HG02588 (cell line): ENCODE measurements at regions not wholly inside any gene's neighbourhood (a gene's known extent, or its start where the extent isn't known, plus 50 kb on each side); places are given as distances from the start of the nearest gene placed in this dataset.

Experiments
- ATAC-seq: cut with Tn5 transposase; IDR thresholded peaks from one replicate; pipeline ENCODE4 v1.9.1; 2021; ENCODE audit warnings: mild to moderate bottlenecking, moderate library complexity; ENCODE audit not compliant: unreplicated experiment

DNA sequence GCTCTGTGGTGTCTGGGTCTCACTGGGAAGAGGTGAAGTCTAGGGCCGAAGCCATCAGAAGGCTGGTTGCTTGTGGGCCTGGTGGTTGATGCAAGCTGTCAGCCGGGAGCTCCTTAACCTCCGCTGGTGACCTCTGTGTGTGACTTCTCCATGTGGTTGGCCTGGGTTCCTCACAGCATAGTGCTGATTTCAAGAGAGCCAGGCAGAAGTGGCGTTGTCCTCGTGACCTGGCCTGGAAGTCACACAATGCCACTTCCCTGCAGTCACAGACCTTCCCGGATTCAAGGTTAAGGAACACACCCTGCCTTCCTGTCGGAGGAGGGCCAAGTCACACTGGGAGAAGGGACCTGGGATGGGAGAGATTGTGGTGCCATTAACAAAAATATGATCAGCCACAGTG, 303.7 kb upstream of the HS6ST1 start:
- no peak for ATAC-seq

- ATAC-seq, result no peak
These were observed 304.4 kb upstream of the HS6ST1 start for GRCh38 chr2:128622955-128623620.

GRCh38 chr2:128623776-128624761, 305.4 kb upstream of the HS6ST1 start:
- peak; percentile 81 for ATAC-seq

GRCh38 chr2:128624956-128625355, 306.3 kb upstream of the HS6ST1 start:
- ATAC-seq, result no peak

GRCh38 chr2:128625421-128625820, 306.8 kb upstream of the HS6ST1 start:
- ATAC-seq, result no peak

- no peak for ATAC-seq
These were observed 307.5 kb upstream of the HS6ST1 start for GRCh38 chr2:128625963-128626759.

- no peak for ATAC-seq
These were observed 308.3 kb upstream of the HS6ST1 start for GRCh38 chr2:128626760-128627511.

DNA sequence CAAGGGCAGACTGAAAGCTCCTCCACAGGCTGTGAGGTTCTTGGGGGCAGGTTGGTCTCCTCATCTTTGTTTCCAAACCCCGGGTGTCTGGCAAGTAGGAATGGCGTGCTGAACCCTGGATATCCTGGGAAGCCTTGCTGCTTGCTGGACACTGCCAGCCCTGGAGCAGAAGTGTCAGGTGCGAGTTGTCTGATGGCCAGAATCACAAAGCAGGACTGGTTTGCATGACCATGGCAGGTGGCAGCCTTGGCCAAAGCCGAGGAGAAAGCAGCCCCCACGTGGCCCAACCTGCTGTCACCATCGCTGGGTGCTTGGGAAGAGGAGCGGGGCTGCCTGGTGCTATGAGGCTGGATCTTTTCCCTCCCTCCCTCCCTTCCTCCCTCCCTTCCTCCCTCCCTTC, 309.5 kb upstream of the HS6ST1 start:
- no peak for ATAC-seq

DNA sequence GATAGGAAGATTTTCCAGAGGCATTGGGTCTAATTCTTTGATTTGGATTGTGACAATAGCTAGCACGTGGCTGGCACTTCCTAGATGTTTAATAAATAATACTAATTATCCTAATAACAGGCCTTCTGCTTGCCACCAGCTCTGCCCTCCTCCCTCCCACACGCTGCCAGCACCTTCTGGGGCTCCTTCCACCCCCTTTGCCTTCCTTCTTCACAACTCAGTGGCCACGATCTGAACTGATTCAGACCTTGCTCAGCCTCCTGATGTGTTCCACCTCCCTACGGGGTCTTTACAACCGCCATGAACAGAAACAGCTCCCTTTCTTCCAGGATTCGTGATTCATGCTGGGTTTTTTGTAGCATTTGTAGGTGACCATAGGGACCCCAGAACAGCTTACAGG, 310.3 kb upstream of the HS6ST1 start:
- no peak for ATAC-seq

DNA sequence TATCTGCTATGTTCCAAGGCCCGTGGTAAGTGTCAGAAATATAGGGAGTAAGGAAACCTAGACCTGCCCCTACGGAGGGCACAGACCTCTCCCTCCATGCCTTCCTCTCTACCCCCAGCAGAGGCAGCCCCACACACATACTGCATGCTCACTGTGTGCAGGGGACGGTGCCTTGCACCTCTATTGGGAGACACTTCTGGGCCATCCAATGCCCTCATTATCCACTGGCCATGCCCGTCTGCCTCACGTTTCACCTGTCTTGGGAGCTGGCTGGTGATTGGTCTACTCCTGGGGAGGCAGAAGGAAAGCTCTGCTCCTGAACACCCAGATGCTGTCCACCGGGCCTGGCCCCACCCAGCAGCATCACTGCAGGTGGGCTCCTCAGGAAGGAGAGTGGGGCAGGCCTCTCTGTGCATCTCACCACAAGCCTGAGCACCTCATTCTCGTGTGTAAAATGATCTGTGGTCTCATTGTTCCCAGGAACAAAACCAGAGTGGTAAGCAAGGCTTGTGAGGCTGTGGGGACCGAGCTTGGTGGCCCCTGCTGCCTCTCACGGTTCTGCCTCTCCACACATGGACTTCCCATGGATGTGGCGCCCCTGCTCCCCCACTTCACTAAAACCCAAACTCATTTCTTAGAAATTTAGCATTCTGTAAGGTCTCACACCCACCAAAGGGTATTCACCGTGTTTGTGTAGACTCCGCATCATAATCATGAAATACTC, 312.5 kb upstream of the HS6ST1 start:
- no peak for ATAC-seq

DNA sequence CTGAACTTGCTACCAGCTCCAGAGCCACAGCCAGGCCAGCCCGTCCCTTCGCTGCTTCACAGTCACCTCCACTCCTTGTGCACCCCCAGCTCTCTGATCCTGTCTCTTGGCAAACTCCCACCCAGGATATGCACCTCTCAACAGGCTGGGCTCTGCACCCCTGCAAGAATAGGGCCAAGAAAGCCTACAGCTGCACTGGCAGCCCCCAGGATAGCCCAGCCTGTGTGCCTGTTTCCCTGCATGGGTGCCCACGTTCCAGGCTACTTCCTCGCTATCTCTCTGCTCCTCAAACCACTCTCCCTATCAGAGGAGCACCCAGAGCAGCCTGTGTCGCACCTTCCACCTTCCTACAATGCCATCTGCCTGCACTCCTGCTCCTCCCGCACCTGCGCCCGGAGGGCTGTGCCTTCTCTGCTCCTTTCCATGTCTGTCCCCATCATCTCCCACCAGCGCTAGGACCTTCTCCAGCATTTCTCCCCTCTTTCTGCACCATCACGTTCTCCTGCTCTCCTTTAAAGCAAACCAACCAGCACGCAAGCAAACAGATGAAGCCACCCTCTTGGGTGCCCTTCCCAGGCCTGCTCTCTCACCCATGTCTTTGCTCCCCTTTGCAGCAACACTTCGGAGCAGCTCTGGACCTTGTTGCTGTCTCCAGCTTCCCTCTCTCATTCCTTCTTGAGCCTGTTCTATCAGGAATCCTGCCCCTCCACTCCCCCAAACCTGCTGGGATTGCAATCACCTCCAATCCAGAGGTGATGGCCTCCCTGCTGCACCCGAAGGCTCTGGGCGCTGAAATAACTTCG, 313.2 kb upstream of the HS6ST1 start:
- no peak for ATAC-seq

GRCh38 chr2:128632501-128632800, 313.8 kb upstream of the HS6ST1 start:
- no peak for ATAC-seq

DNA sequence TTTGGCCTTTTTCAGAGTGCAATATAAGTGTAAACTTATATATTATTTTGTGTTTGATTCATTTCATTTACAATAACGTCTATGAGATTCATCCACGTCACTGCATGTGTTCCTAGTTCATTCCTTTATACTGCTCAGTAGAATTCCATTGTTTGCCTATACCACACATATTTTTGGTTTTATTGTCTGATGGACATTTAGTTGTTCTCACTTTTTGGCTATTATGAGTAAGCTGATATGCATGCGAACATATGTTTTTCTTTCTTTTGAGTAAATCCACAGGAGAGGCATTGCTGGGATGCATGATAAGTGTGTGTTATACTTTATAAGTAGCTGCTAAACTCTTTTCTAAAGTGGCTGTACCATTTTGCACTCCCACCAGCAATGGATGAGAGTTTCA, 314.8 kb upstream of the HS6ST1 start:
- no peak for ATAC-seq

DNA sequence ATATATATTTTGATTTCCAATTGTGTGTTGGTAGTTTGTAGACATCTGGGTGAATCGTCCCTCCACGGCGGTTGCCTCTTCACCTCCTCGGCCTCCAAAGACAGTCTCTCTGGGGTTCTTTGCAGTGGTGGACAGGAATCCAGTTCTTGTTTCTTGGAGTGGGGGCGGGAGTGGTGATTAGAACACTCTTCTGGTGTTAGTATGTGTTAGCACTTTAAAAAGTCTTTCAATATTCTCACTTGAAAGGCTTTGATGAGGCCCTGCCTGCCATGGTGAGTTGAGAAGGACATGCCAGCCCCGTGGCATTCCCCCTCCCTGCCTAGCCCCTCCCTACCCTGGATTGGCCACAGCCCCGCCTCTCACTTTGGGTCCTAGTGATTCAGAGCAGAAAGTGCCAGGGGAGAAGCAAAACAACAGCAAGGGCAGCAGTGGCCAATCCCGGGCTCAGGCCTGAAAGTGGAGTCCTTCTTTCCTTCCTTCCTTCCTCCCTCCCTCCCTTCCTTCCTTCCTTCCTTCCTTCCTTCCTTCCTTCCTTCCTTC, 316.8 kb upstream of the HS6ST1 start:
- ATAC-seq, result no peak

- no peak for ATAC-seq
These were observed 318.1 kb upstream of the HS6ST1 start for GRCh38 chr2:128636802-128637147.

- ATAC-seq, result no peak
These were observed 318.9 kb upstream of the HS6ST1 start for GRCh38 chr2:128637481-128638155.

DNA sequence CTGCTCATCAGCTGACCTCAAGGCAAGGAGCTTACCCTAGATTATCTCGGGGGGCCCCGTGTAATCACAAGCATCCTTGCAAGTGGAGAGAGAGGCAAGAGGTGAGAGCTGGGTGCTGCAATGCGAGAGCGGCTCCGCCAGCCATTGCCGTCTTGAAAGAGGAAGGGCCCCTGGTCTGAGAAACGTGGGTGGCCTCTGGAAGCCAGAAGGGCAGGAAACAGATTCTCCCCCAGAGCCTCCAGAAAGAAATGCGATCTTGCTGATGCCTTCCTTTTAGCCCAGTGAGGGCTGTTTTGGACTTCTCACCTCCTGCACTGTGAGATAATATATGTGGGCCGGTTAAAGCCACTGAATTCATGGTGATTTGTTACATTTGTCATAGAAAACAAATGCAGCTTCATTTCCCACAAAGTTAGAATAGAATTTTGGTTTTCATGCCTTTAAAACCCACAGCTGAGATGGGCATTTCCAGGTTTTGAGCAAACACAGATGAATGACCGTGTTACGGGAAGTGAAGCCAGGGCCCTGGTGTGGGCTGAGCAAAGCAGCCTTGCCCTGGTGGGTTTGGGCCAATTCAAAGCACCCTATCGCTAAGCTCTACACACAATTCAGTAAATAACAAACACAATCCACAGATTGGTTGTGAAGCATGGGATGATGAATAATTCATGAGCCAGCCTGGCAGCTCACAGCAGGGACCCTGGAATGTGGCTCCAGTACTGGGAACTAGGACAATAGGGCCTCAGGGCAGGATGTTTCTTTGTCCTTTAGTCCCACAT, 319.9 kb upstream of the HS6ST1 start:
- ATAC-seq, result no peak

GRCh38 chr2:128639120-128639477, 320.4 kb upstream of the HS6ST1 start:
- ATAC-seq, result no peak
